Activated CD4-positive, alpha-beta T cell treated with anti-CD3 and anti-CD28 coated beads, Interleukin-2, amount 10 ng/mL, durations not matched to agents 7 days and 5 days (primary cell): ENCODE measurements at regions not wholly inside any gene's neighbourhood (a gene's known extent, or its start where the extent isn't known, plus 50 kb on each side); places are given as distances from the start of the nearest gene placed in this dataset.
"Not testable (repeated sequence)": the region's sequence is repeated elsewhere in the genome, so short reads cannot be mapped to it uniquely, and the experiment has no call there.

Source experiments
- CTCF ChIA-PET: fragments of 350-600 bp; sonication (Branson Sonifier 250); formaldehyde crosslinking; loops from one replicate; lab custom pipeline; 2021; ENCODE audit warnings: antibody characterized with exemption; lab: Charles Lee
- POLR2A ChIA-PET: fragments of 350-600 bp; sonication (Branson Sonifier 250); formaldehyde crosslinking; loops from one replicate; lab custom pipeline; 2021; ENCODE audit warnings: antibody characterized with exemption; lab: Charles Lee
- DNase-seq: peaks from one replicate; pipeline ENCODE4 v3.0.0-alpha.2; 2020
- H3K27ac Mint-ChIP-seq: one replicate; pipeline ENCODE4 v1.8.0; 2021; ENCODE audit warnings: mild to moderate bottlenecking, moderate library complexity, mixed read lengths
- H3K27me3 Mint-ChIP-seq: one replicate; pipeline ENCODE4 v1.8.0; 2021; ENCODE audit warnings: mixed read lengths
- H3K36me3 Mint-ChIP-seq: one replicate; pipeline ENCODE4 v1.8.0; 2021; ENCODE audit warnings: low read depth, mixed read lengths
- H3K4me1 Mint-ChIP-seq: one replicate; pipeline ENCODE4 v1.8.0; 2021; ENCODE audit warnings: mixed read lengths
- H3K4me3 Mint-ChIP-seq: one replicate; pipeline ENCODE4 v1.8.0; 2021; ENCODE audit warnings: mild to moderate bottlenecking, moderate library complexity, mixed read lengths
- H3K9me3 Mint-ChIP-seq: one replicate; pipeline ENCODE4 v1.8.0; 2021; ENCODE audit warnings: mixed read lengths

GRCh38 chr22:22770881-22771280, 116.7 kb upstream of the IGLL5 start:
- H3K4me3 Mint-ChIP-seq: no peak overlapping the region
- ChIA-PET POLR2A (no interaction called here), CTCF (interaction anchor here (1.1 to 2.4 kb wide), 7 partner anchors 13 to 132 kb away, joined by 3 to 11 read pairs (median 4); no protein-coding TSS in a partner anchor)
- peaks cover 20% of the 10 kb centered on the region for H3K27me3 Mint-ChIP-seq
- no peaks in the 10 kb centered on the region for H3K9me3 Mint-ChIP-seq
- H3K4me1 Mint-ChIP-seq: no peaks in the 10 kb centered on the region
- no peak for DNase-seq
- no peaks in the 10 kb centered on the region for H3K36me3 Mint-ChIP-seq
- no peak overlapping the region for H3K27ac Mint-ChIP-seq

GRCh38 chr22:22771696-22772377, 115.8 kb upstream of the IGLL5 start:
- ChIA-PET POLR2A (no interaction called here), CTCF (interaction anchor here (0.6 to 0.7 kb wide), 3 partner anchors 13 to 1451 kb away, joined by 3 to 6 read pairs (median 4); no protein-coding TSS in a partner anchor)
- DNase-seq: no peak
- Mint-ChIP-seq H3K27ac (no peak overlapping the region), H3K9me3 (no peaks in the 10 kb centered on the region), H3K4me1 (no peaks in the 10 kb centered on the region), H3K36me3 (no peaks in the 10 kb centered on the region), H3K27me3 (peaks cover 17% of the 10 kb centered on the region), H3K4me3 (no peak overlapping the region)

GRCh38 chr22:22772396-22772795, 115.2 kb upstream of the IGLL5 start:
- Mint-ChIP-seq H3K4me1 (no peaks in the 10 kb centered on the region), H3K9me3 (no peaks in the 10 kb centered on the region), H3K27me3 (peaks cover 18% of the 10 kb centered on the region), H3K4me3 (no peak overlapping the region), H3K27ac (no peak overlapping the region), H3K36me3 (no peaks in the 10 kb centered on the region)
- POLR2A ChIA-PET: no interaction called here
- CTCF ChIA-PET: interaction anchor here (0.7 to 1.4 kb wide), 3 partner anchors 13 to 111 kb away, joined by 3 to 6 read pairs (median 3); no protein-coding TSS in a partner anchor
- no peak for DNase-seq

GRCh38 chr22:22772883-22773282, 114.7 kb upstream of the IGLL5 start:
- Mint-ChIP-seq H3K4me3 (no peak overlapping the region), H3K9me3 (no peaks in the 10 kb centered on the region), H3K36me3 (no peaks in the 10 kb centered on the region), H3K27ac (no peak overlapping the region), H3K4me1 (no peaks in the 10 kb centered on the region), H3K27me3 (peaks cover 18% of the 10 kb centered on the region)
- no peak for DNase-seq
- POLR2A ChIA-PET: no interaction called here
- CTCF ChIA-PET: interaction anchor here (1.4 kb wide), 1 partner anchor 111 kb away, joined by 3 read pairs; no protein-coding TSS in a partner anchor

- Mint-ChIP-seq H3K9me3 (no peaks in the 10 kb centered on the region), H3K27me3 (peaks cover 18% of the 10 kb centered on the region), H3K4me1 (no peaks in the 10 kb centered on the region), H3K27ac (no peak overlapping the region), H3K36me3 (no peaks in the 10 kb centered on the region), H3K4me3 (no peak overlapping the region)
- ChIA-PET CTCF (interaction anchor here (0.6 to 1.4 kb wide), 2 partner anchors 110 to 182 kb away, joined by 3 read pairs; no protein-coding TSS in a partner anchor), POLR2A (no interaction called here)
- DNase-seq: no peak
These were observed 114.2 kb upstream of the IGLL5 start for GRCh38 chr22:22773427-22773826.

- no peak overlapping the region for H3K4me3 Mint-ChIP-seq
- ChIA-PET POLR2A (no interaction called here), CTCF (interaction anchor here (0.6 to 1.9 kb wide), 3 partner anchors 110 to 182 kb away, joined by 3 to 4 read pairs (median 3); no protein-coding TSS in a partner anchor)
- no peaks in the 10 kb centered on the region for H3K9me3 Mint-ChIP-seq
- H3K36me3 Mint-ChIP-seq: no peaks in the 10 kb centered on the region
- H3K4me1 Mint-ChIP-seq: no peaks in the 10 kb centered on the region
- no peak for DNase-seq
- H3K27ac Mint-ChIP-seq: no peak overlapping the region
- H3K27me3 Mint-ChIP-seq: peaks cover 11% of the 10 kb centered on the region
These were observed 113.5 kb upstream of the IGLL5 start for GRCh38 chr22:22773979-22774604.

GRCh38 chr22:22774762-22775161, 112.9 kb upstream of the IGLL5 start:
- H3K27me3 Mint-ChIP-seq, H3K36me3 Mint-ChIP-seq, H3K4me3 Mint-ChIP-seq, H3K27ac Mint-ChIP-seq, H3K4me1 Mint-ChIP-seq, POLR2A ChIA-PET, H3K9me3 Mint-ChIP-seq: not testable (repeated sequence)
- CTCF ChIA-PET: interaction anchor here (1.9 kb wide), 1 partner anchor 110 kb away, joined by 4 read pairs; no protein-coding TSS in a partner anchor
- peak; percentile 3 for DNase-seq

GRCh38 chr22:22776121-22776520, 111.5 kb upstream of the IGLL5 start:
- ChIA-PET POLR2A (no interaction called here), CTCF (interaction anchor here (1.9 kb wide), 1 partner anchor 108 kb away, joined by 4 read pairs; no protein-coding TSS in a partner anchor)
- Mint-ChIP-seq H3K36me3 (no peaks in the 10 kb centered on the region), H3K27me3 (peaks cover 6% of the 10 kb centered on the region), H3K4me1 (no peaks in the 10 kb centered on the region), H3K27ac (no peak overlapping the region), H3K4me3 (no peak overlapping the region), H3K9me3 (no peaks in the 10 kb centered on the region)
- peak; percentile 0 for DNase-seq

- Mint-ChIP-seq H3K4me1 (no peaks in the 10 kb centered on the region), H3K4me3 (no peak overlapping the region), H3K27ac (no peak overlapping the region), H3K27me3 (peaks cover 16% of the 10 kb centered on the region), H3K36me3 (no peaks in the 10 kb centered on the region), H3K9me3 (no peaks in the 10 kb centered on the region)
- no peak for DNase-seq
- POLR2A ChIA-PET: no interaction called here
- CTCF ChIA-PET: interaction anchor here (1.6 kb wide), 1 partner anchor 9 kb away, joined by 4 read pairs; no protein-coding TSS in a partner anchor
These were observed 108.4 kb upstream of the IGLL5 start for GRCh38 chr22:22779213-22779612.

- DNase-seq: no peak
- Mint-ChIP-seq H3K4me1 (peaks cover 9% of the 10 kb centered on the region), H3K27ac (no peak overlapping the region), H3K27me3 (peaks cover 18% of the 10 kb centered on the region), H3K9me3 (no peaks in the 10 kb centered on the region), H3K4me3 (no peak overlapping the region), H3K36me3 (no peaks in the 10 kb centered on the region)
- CTCF ChIA-PET: interaction anchor here (1.2 kb wide), 1 partner anchor 101 kb away, joined by 3 read pairs; no protein-coding TSS in a partner anchor
- POLR2A ChIA-PET: no interaction called here
These were observed 104.0 kb upstream of the IGLL5 start for GRCh38 chr22:22783575-22783974.

GRCh38 chr22:22784249-22785039, 103.2 kb upstream of the IGLL5 start:
- Mint-ChIP-seq H3K9me3 (no peaks in the 10 kb centered on the region), H3K27me3 (peaks cover 18% of the 10 kb centered on the region), H3K27ac (no peak overlapping the region), H3K4me3 (no peak overlapping the region), H3K4me1 (peaks cover 13% of the 10 kb centered on the region), H3K36me3 (no peaks in the 10 kb centered on the region)
- DNase-seq: no peak
- POLR2A ChIA-PET: no interaction called here
- CTCF ChIA-PET: no interaction called here

- ChIA-PET POLR2A (no interaction called here), CTCF (interaction anchor here (1.0 to 1.6 kb wide), 2 partner anchors 17 to 98 kb away, joined by 3 to 6 read pairs; no protein-coding TSS in a partner anchor)
- H3K36me3 Mint-ChIP-seq: no peaks in the 10 kb centered on the region
- no peaks in the 10 kb centered on the region for H3K9me3 Mint-ChIP-seq
- no peak overlapping the region for H3K27ac Mint-ChIP-seq
- peaks cover 23% of the 10 kb centered on the region for H3K4me1 Mint-ChIP-seq
- H3K27me3 Mint-ChIP-seq: peaks cover 18% of the 10 kb centered on the region
- no peak overlapping the region for H3K4me3 Mint-ChIP-seq
- no peak for DNase-seq
These were observed 102.1 kb upstream of the IGLL5 start for GRCh38 chr22:22785316-22786065.
